ENCODE measurements at regions not wholly inside any gene's neighbourhood (a gene's known extent, or its start where the extent isn't known, plus 50 kb on each side); places are given as distances from the start of the nearest gene placed in this dataset.
"Not testable (repeated sequence)": the region's sequence is repeated elsewhere in the genome, so short reads cannot be mapped to it uniquely, and the experiment has no call there.

DNA sequence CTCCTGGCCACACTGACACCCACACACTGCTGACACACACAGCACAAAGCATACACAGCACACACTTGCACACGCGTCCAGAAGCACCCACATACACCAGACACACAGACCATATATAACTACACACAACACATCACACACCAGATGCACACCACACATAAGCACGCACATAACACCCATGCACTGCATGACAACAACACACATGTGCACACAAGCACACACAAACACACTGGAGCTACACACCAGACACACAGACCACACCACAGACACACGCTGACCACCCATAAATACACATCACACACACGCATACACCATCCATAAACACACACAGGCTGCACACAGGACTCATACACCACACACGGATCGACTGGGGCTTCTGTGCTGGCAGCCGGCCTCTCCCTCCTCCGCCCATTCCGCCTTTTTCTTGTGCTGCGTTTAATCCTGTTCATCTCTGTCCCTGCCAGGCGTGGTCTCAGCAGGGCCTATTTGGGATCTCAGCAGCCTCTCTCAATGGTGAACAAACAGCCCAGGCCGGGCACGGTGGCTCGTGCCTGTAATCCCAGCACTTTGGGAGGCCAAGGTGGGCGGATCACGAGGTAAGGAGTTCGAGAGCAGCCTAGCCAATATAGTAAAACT is 396.9 kb upstream of the MYT1L start:
- H3K27me3 Mint-ChIP-seq (ENCODE audit: low read depth): no peaks in the 10 kb centered on the region
- DNase-seq: no peak
- CTCF ChIA-PET: no interaction called here
- intact Hi-C loops (cut with micrococcal nuclease): no loop called here
- H3K9me3 Mint-ChIP-seq: no peaks in the 10 kb centered on the region
- no peaks in the 10 kb centered on the region for H3K4me1 Mint-ChIP-seq (ENCODE audit: low read depth)
- no peak overlapping the region for H3K4me3 Mint-ChIP-seq
- H3K36me3 Mint-ChIP-seq (ENCODE audit: low read depth): no peaks in the 10 kb centered on the region
- no peak overlapping the region for H3K27ac Mint-ChIP-seq

DNA sequence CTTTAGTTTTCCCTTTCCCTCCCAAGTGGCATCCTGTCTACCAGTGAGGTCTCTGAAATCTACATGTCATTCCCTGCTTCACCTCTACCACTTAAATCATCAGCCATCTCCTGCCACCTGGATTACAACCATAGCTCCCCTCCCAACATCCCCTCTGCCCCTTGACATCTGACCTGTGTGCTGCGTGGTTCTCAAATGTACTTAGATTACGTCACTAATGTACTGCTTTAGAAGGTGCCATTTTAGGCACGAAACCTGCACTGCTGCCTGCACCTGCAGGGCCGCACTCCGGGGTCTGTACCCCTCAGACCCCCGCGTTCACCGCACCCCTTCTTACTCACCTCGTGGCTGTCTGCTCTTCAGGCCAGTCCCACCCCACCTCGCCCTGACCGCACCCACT is 395.1 kb upstream of the MYT1L start:
- intact Hi-C loops (cut with micrococcal nuclease): no loop called here
- H3K9me3 Mint-ChIP-seq: no peaks in the 10 kb centered on the region
- H3K4me1 Mint-ChIP-seq (ENCODE audit: low read depth): no peaks in the 10 kb centered on the region
- CTCF ChIA-PET: no interaction called here
- H3K4me3 Mint-ChIP-seq: no peak overlapping the region
- no peak for DNase-seq
- no peak overlapping the region for H3K27ac Mint-ChIP-seq
- no peaks in the 10 kb centered on the region for H3K36me3 Mint-ChIP-seq (ENCODE audit: low read depth)
- H3K27me3 Mint-ChIP-seq (ENCODE audit: low read depth): peaks cover 1% of the 10 kb centered on the region

DNA sequence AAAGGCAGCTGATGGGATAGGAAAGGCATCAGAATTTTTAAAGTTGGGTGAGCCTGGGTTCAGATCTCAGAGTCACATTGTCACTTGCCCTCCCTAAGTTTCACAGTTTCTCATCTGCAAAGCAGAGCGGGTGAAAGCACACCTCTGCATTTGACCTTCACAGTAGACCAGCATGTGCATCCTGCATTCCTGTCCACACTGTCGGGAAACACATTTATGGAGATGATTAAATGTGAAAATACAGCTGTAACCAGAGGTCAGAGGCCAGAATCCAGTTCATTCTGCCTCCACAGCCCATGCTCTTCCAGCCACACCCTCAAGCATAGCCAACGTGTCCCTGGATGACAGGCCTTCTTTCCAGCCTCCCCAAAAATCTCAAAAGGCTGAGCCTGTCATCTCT is 392.0 kb upstream of the MYT1L start:
- Mint-ChIP-seq H3K4me3 (no peak overlapping the region), H3K36me3 (ENCODE audit: low read depth) (no peaks in the 10 kb centered on the region), H3K27ac (no peak overlapping the region), H3K4me1 (ENCODE audit: low read depth) (no peaks in the 10 kb centered on the region), H3K9me3 (no peaks in the 10 kb centered on the region), H3K27me3 (ENCODE audit: low read depth) (peaks cover 1% of the 10 kb centered on the region)
- intact Hi-C loops (cut with micrococcal nuclease): no loop called here
- CTCF ChIA-PET: no interaction called here
- DNase-seq: no peak

DNA sequence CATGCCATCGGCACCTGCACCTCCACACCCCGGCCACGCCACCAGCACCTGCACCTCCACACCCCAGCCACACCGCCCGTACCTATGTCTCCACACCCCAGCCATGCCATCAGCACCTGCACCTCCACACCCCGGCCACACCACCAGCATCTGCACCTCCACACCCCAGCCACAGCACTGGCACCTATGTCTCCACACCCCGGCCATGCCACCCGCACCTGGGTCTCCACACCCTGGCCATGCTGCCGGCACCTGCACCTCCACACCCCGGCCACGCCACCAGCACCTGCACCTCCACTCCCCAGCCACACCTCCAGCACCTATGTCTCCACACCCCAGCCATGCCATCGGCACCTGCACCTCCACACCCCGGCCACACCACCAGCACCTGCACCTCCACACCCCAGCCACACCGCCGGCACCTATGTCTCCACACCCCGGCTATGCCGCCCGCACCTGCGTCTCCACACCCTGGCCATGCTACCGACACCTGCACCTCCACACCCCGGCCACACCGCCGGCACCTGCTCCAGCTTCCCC is 390.3 kb upstream of the MYT1L start:
- Mint-ChIP-seq H3K9me3 (no peaks in the 10 kb centered on the region), H3K4me3 (no peak overlapping the region), H3K36me3 (ENCODE audit: low read depth) (no peaks in the 10 kb centered on the region), H3K4me1 (ENCODE audit: low read depth) (no peaks in the 10 kb centered on the region), H3K27me3 (ENCODE audit: low read depth) (peaks cover 1% of the 10 kb centered on the region), H3K27ac (no peak overlapping the region)
- intact Hi-C loops (cut with micrococcal nuclease): no loop called here
- CTCF ChIA-PET: no interaction called here
- DNase-seq: no peak

DNA sequence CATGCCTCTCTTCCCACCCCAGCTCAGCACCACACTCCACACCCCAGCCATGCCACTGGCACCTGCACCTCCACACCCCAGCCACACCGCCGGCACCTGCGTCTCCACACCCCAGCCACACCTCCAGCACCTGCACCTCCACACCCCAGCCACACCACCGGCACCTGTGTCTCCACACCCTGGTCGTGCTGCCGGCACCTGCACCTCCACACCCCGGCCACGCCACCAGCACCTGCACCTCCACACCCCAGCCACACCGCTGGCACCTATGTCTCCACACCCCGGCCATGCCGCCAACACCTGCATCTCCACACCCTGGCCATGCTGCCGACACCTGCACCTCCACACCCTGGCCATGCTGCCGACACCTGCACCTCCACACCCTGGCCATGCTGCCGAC is 389.7 kb upstream of the MYT1L start:
- H3K27ac Mint-ChIP-seq; H3K9me3 Mint-ChIP-seq; intact Hi-C loops (cut with micrococcal nuclease); CTCF ChIA-PET; H3K4me1 Mint-ChIP-seq (ENCODE audit: low read depth); H3K4me3 Mint-ChIP-seq; H3K36me3 Mint-ChIP-seq (ENCODE audit: low read depth); H3K27me3 Mint-ChIP-seq (ENCODE audit: low read depth); DNase-seq: not testable (repeated sequence)

- intact Hi-C loops (cut with micrococcal nuclease): no loop called here
- no peaks in the 10 kb centered on the region for H3K9me3 Mint-ChIP-seq
These were observed 389.3 kb upstream of the MYT1L start for GRCh38 chr2:2720351-2720750.

DNA sequence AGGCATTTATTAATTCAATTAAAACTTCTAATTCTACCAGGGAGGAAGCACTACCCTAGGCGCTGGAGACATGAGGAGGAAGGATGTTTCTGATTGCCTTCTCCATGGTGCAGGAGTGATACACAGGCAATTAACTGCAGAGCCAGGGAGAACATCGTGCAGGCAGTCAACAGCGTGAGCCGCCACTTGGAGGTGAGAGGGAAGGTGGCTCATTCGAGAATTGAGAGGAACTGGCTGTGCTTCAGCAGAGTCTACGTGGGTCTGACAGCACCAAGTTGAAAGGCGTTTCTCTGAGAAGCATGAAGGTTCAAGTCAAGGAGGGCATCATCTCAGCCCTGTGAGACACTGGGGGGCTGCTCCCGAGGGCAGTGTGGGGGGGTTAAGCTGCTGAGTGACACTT is 388.7 kb upstream of the MYT1L start:
- no peaks in the 10 kb centered on the region for H3K36me3 Mint-ChIP-seq (ENCODE audit: low read depth)
- H3K4me1 Mint-ChIP-seq (ENCODE audit: low read depth): no peaks in the 10 kb centered on the region
- no peak overlapping the region for H3K4me3 Mint-ChIP-seq
- peaks cover 1% of the 10 kb centered on the region for H3K27me3 Mint-ChIP-seq (ENCODE audit: low read depth)
- H3K27ac Mint-ChIP-seq: no peak overlapping the region
- intact Hi-C loops (cut with micrococcal nuclease): no loop called here
- CTCF ChIA-PET: no interaction called here
- H3K9me3 Mint-ChIP-seq: no peaks in the 10 kb centered on the region
- DNase-seq: no peak

More at GRCh38 chr2:2720351-2720750, 389.3 kb upstream of the MYT1L start:
- Mint-ChIP-seq H3K27me3 (ENCODE audit: low read depth) (peaks cover 1% of the 10 kb centered on the region), H3K36me3 (ENCODE audit: low read depth) (no peaks in the 10 kb centered on the region), H3K4me3 (no peak overlapping the region), H3K27ac (no peak overlapping the region), H3K4me1 (ENCODE audit: low read depth) (no peaks in the 10 kb centered on the region)
- no peak for DNase-seq
- CTCF ChIA-PET: no interaction called here

GRCh38 chr2:2719015-2719414 is 387.9 kb upstream of the MYT1L start:
- Mint-ChIP-seq H3K4me1 (ENCODE audit: low read depth) (no peaks in the 10 kb centered on the region), H3K9me3 (no peaks in the 10 kb centered on the region), H3K27ac (no peak overlapping the region), H3K27me3 (ENCODE audit: low read depth) (peaks cover 1% of the 10 kb centered on the region), H3K4me3 (no peak overlapping the region), H3K36me3 (ENCODE audit: low read depth) (no peaks in the 10 kb centered on the region)
- CTCF ChIA-PET: no interaction called here
- DNase-seq: no peak
- intact Hi-C loops (cut with micrococcal nuclease): no loop called here

DNA sequence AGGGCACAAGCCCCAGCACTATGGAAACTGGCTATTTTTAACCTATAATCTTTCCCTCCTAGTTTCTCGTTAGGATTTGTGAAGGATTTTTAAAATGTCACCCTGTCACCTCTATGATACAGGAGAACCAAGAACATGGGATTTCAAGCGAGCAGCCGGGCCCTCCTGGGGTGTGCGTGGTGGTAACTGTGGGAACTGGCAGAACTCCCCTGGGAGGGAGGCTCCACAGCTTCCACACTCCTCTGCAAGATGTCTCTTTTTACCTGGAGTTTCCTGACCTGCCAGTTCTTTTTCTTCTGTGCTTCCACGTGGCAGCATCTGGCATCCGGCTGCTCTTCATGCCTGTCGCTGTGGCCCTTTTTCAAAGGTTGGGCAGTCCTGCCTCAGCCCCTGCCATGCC is 386.3 kb upstream of the MYT1L start:
- H3K27me3 Mint-ChIP-seq (ENCODE audit: low read depth): peaks cover 1% of the 10 kb centered on the region
- no peak overlapping the region for H3K4me3 Mint-ChIP-seq
- no peaks in the 10 kb centered on the region for H3K36me3 Mint-ChIP-seq (ENCODE audit: low read depth)
- no peak for DNase-seq
- H3K9me3 Mint-ChIP-seq: no peaks in the 10 kb centered on the region
- CTCF ChIA-PET: no interaction called here
- intact Hi-C loops (cut with micrococcal nuclease): no loop called here
- H3K4me1 Mint-ChIP-seq (ENCODE audit: low read depth): no peaks in the 10 kb centered on the region
- no peak overlapping the region for H3K27ac Mint-ChIP-seq

GRCh38 chr2:2716771-2717170 is 385.7 kb upstream of the MYT1L start:
- no peaks in the 10 kb centered on the region for H3K4me1 Mint-ChIP-seq (ENCODE audit: low read depth)
- intact Hi-C loops (cut with micrococcal nuclease): no loop called here
- DNase-seq: no peak
- H3K4me3 Mint-ChIP-seq: no peak overlapping the region
- CTCF ChIA-PET: no interaction called here
- no peaks in the 10 kb centered on the region for H3K9me3 Mint-ChIP-seq
- H3K27ac Mint-ChIP-seq: no peak overlapping the region
- no peaks in the 10 kb centered on the region for H3K36me3 Mint-ChIP-seq (ENCODE audit: low read depth)
- no peaks in the 10 kb centered on the region for H3K27me3 Mint-ChIP-seq (ENCODE audit: low read depth)

DNA sequence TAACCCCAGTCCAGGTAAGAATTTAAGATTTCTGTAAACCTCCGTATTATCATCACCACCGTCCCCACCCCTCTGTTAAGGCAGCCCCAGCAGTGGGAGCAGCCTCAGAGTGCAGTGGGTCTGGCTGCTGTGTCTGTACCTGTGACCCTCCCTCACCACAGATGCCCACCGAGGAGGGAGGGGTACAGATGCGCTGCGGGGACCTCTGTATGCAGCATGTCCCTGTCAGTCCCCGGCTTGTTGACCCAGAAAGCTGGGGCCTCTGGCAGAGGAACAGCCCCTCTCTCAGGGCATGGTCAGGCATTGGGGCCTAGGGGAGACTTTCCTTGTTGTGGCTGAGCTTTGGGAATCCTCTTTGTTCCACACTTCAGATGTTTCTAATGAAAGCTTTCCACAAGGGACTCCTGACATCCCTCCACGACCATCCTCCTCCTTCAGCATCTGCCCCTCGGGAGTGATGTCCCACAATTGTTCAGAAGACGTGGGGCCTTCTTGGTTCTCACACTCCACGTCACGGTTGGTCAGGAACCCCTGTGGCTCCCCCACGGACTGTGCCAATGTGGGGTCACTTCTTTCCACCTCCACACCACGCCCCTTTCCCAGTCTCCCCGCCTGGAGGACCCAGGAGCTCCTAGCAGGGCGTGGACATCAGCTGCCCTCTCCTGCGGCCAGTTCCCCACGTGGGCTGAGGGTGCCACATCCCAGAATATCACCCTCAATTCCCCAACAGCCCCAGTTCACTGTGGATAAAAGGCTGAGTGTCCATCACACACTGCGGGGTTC is 384.2 kb upstream of the MYT1L start:
- CTCF ChIA-PET: interaction anchor here (0.6 kb wide), 1 partner anchor 324 kb away, joined by 3 read pairs; no protein-coding TSS in a partner anchor
- DNase-seq: no peak
- no peak overlapping the region for H3K27ac Mint-ChIP-seq
- no peak overlapping the region for H3K4me3 Mint-ChIP-seq
- H3K36me3 Mint-ChIP-seq (ENCODE audit: low read depth): no peaks in the 10 kb centered on the region
- intact Hi-C loops (cut with micrococcal nuclease): no loop called here
- no peaks in the 10 kb centered on the region for H3K27me3 Mint-ChIP-seq (ENCODE audit: low read depth)
- no peaks in the 10 kb centered on the region for H3K9me3 Mint-ChIP-seq
- H3K4me1 Mint-ChIP-seq (ENCODE audit: low read depth): no peaks in the 10 kb centered on the region

DNA sequence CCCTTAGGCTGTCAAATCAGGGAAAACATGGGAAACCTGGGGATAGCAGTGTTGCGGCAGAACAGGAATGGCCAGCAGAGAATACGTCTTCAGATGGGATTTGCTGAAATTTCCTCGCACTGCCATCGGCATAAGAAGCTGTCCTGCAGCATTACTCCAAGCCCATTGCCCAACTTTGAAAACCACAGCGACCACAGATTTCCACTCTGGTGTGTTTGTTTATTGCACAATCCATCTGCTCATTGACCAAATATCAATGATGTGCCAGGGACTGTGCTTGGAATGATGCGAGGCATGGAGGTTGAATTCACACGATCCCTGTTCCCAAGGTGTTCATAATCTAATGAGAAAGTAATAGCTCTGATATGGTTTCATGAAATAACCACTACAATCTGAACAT is 383.3 kb upstream of the MYT1L start:
- Mint-ChIP-seq H3K36me3 (ENCODE audit: low read depth) (no peaks in the 10 kb centered on the region), H3K4me3 (no peak overlapping the region), H3K27ac (no peak overlapping the region), H3K27me3 (ENCODE audit: low read depth) (no peaks in the 10 kb centered on the region), H3K9me3 (no peaks in the 10 kb centered on the region), H3K4me1 (ENCODE audit: low read depth) (no peaks in the 10 kb centered on the region)
- DNase-seq: no peak
- intact Hi-C loops (cut with micrococcal nuclease): no loop called here
- CTCF ChIA-PET: no interaction called here

- Mint-ChIP-seq H3K27me3 (ENCODE audit: low read depth) (no peaks in the 10 kb centered on the region), H3K4me3 (no peak overlapping the region), H3K27ac (no peak overlapping the region), H3K9me3 (no peaks in the 10 kb centered on the region), H3K36me3 (ENCODE audit: low read depth) (no peaks in the 10 kb centered on the region), H3K4me1 (ENCODE audit: low read depth) (peaks cover 15% of the 10 kb centered on the region)
- intact Hi-C loops (cut with micrococcal nuclease): no loop called here
- no peak for DNase-seq
- CTCF ChIA-PET: no interaction called here
These were observed 378.3 kb upstream of the MYT1L start for GRCh38 chr2:2709431-2709770.

Measured in activated naive CD4-positive, alpha-beta T cell treated with anti-CD3 and anti-CD28 coated beads for 36 hours (primary cell).